GM18502 (cell line): ENCODE measurements at regions not wholly inside any gene's neighbourhood (a gene's known extent, or its start where the extent isn't known, plus 50 kb on each side); places are given as distances from the start of the nearest gene placed in this dataset.
"Not testable (repeated sequence)": the region's sequence is repeated elsewhere in the genome, so short reads cannot be mapped to it uniquely, and the experiment has no call there.

Experiments used
- ATAC-seq: cut with Tn5 transposase; IDR thresholded peaks from one replicate; pipeline ENCODE4 v1.9.1; 2021; ENCODE audit warnings: mild to moderate bottlenecking; ENCODE audit not compliant: unreplicated experiment, poor library complexity

GRCh38 chr5:14925326-14925725, 53.7 kb upstream of the ANKH start:
- no peak for ATAC-seq

DNA sequence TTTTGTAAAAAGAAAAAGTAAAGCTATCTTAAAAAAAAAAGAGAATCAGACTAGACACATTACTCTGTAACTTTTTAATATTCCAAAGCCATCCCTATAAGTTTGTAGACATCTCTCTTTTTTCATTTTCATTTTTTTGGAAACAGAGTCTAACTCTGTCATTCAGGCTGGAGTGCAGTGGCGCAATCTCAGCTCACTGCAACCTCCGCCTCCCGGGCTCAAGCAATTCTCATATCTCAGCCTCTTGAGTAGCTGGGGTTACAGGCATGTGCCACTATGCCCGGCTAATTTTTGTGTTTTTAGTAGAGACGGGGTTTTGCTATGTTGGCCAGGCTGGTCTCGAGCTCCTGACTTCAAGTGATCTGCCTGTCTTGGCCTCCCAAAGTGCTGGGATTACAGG, 51.4 kb upstream of the ANKH start:
- ATAC-seq: not testable (repeated sequence)

DNA sequence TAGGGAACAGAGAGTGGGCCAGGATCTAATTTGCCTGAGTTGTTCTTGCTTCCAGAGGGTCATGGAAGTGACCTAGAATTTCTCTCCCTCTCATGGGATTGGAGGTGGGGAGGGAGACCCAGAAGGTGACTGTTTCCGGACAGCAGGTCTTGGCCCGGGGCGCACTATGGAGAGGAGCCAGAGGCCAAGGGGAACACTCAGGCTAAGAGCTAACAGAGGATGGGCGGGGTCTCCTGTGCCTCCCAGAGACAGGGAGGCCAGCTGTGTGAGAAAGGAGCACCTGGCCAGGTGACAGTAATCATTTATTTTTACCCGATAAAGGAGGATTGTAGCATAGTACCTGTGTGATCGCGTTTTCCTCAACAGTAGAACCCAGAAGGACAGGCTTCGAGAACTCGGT, 50.9 kb upstream of the ANKH start:
- ATAC-seq: no peak
